ENCODE measurements at regions not wholly inside any gene's neighbourhood (a gene's known extent, or its start where the extent isn't known, plus 50 kb on each side); places are given as distances from the start of the nearest gene placed in this dataset.

DNA sequence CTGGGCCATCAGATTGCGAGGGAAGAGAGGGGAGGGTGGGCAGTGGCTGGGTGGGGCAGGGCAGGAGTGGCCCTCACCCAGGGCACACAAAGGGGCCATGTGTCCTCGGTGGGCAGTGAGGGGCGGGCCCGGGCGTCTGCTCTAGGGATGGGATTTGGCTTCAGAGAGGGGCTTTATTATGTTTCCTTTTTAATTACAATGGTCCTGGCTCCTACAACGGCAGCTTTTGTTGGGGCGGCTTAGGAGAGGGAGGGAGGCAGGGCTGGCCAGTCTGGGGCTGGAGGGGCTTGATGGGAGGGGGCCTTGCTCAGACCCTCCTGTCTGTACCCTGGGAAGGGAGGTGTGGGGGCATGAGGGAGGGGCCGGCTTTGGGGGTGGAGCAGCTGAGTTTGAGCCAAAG, 102.8 kb upstream of the WNT4 start:
- H3K4me3 ChIP-seq (IDR thresholded peaks at IDR 0.05; ENCODE audit: insufficient read depth, low read depth, low read length) = no peak overlapping the region
- peaks cover 89% of the 10 kb centered on the region for H3K27me3 ChIP-seq (ENCODE audit: insufficient read depth, low read depth)
- H2AFZ ChIP-seq (ENCODE audit: low read depth) = no peak overlapping the region
- H3K79me2 ChIP-seq (ENCODE audit: insufficient read depth, low read depth) = no peaks in the 10 kb centered on the region
- no peak overlapping the region for H3K27ac ChIP-seq
- H3K36me3 ChIP-seq (ENCODE audit: insufficient read depth) = no peaks in the 10 kb centered on the region
- no peak overlapping the region for H3K9ac ChIP-seq
- H4K20me1 ChIP-seq (ENCODE audit: insufficient read depth) = no peaks in the 10 kb centered on the region
- H3K4me2 ChIP-seq = no peak overlapping the region
- H3K4me1 ChIP-seq (ENCODE audit: low read depth, poor library complexity, severe bottlenecking) = no peaks in the 10 kb centered on the region
- TF ChIP-seq, protein P1, sequence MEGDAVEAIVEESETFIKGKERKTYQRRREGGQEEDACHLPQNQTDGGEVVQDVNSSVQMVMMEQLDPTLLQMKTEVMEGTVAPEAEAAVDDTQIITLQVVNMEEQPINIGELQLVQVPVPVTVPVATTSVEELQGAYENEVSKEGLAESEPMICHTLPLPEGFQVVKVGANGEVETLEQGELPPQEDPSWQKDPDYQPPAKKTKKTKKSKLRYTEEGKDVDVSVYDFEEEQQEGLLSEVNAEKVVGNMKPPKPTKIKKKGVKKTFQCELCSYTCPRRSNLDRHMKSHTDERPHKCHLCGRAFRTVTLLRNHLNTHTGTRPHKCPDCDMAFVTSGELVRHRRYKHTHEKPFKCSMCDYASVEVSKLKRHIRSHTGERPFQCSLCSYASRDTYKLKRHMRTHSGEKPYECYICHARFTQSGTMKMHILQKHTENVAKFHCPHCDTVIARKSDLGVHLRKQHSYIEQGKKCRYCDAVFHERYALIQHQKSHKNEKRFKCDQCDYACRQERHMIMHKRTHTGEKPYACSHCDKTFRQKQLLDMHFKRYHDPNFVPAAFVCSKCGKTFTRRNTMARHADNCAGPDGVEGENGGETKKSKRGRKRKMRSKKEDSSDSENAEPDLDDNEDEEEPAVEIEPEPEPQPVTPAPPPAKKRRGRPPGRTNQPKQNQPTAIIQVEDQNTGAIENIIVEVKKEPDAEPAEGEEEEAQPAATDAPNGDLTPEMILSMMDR (conservative IDR thresholded peaks at IDR 0.05; ENCODE audit: low read depth, low read length) = no peak

- Histone ChIP-seq H3K27me3 (ENCODE audit: insufficient read depth, low read depth) (peaks cover 90% of the 10 kb centered on the region), H2AFZ (ENCODE audit: low read depth) (no peak overlapping the region), H3K9ac (no peak overlapping the region), H4K20me1 (ENCODE audit: insufficient read depth) (no peaks in the 10 kb centered on the region), H3K79me2 (ENCODE audit: insufficient read depth, low read depth) (no peaks in the 10 kb centered on the region), H3K4me2 (no peak overlapping the region), H3K27ac (no peak overlapping the region), H3K4me1 (ENCODE audit: low read depth, poor library complexity, severe bottlenecking) (no peaks in the 10 kb centered on the region), H3K4me3 (IDR thresholded peaks at IDR 0.05; ENCODE audit: insufficient read depth, low read depth, low read length) (no peak overlapping the region), H3K36me3 (ENCODE audit: insufficient read depth) (no peaks in the 10 kb centered on the region)
- TF ChIP-seq, protein P1 (conservative IDR thresholded peaks at IDR 0.05; ENCODE audit: low read depth, low read length) = no peak
These were observed 104.0 kb upstream of the WNT4 start for GRCh38 chr1:22246755-22247480.

GRCh38 chr1:22247527-22248245, 104.8 kb upstream of the WNT4 start:
- Histone ChIP-seq H3K4me2 (no peak overlapping the region), H2AFZ (ENCODE audit: low read depth) (no peak overlapping the region), H3K79me2 (ENCODE audit: insufficient read depth, low read depth) (no peaks in the 10 kb centered on the region), H3K27ac (no peak overlapping the region), H3K27me3 (ENCODE audit: insufficient read depth, low read depth) (peaks cover 90% of the 10 kb centered on the region), H3K9ac (no peak overlapping the region), H3K36me3 (ENCODE audit: insufficient read depth) (no peaks in the 10 kb centered on the region), H3K4me3 (IDR thresholded peaks at IDR 0.05; ENCODE audit: insufficient read depth, low read depth, low read length) (no peak overlapping the region), H3K4me1 (ENCODE audit: low read depth, poor library complexity, severe bottlenecking) (no peaks in the 10 kb centered on the region), H4K20me1 (ENCODE audit: insufficient read depth) (no peaks in the 10 kb centered on the region)
- TF ChIP-seq, protein P1 (conservative IDR thresholded peaks at IDR 0.05; ENCODE audit: low read depth, low read length) = no peak

- Histone ChIP-seq H4K20me1 (ENCODE audit: insufficient read depth) (no peaks in the 10 kb centered on the region), H3K4me2 (no peak overlapping the region), H2AFZ (ENCODE audit: low read depth) (no peak overlapping the region), H3K9ac (no peak overlapping the region), H3K27ac (no peak overlapping the region), H3K4me3 (IDR thresholded peaks at IDR 0.05; ENCODE audit: insufficient read depth, low read depth, low read length) (no peak overlapping the region), H3K79me2 (ENCODE audit: insufficient read depth, low read depth) (no peaks in the 10 kb centered on the region), H3K4me1 (ENCODE audit: low read depth, poor library complexity, severe bottlenecking) (no peaks in the 10 kb centered on the region), H3K36me3 (ENCODE audit: insufficient read depth) (no peaks in the 10 kb centered on the region), H3K27me3 (ENCODE audit: insufficient read depth, low read depth) (peaks cover 92% of the 10 kb centered on the region)
- TF ChIP-seq, protein P1 (conservative IDR thresholded peaks at IDR 0.05; ENCODE audit: low read depth, low read length) = no peak
These were observed 105.8 kb upstream of the WNT4 start for GRCh38 chr1:22248746-22249145.

All from KMS-11 (cell line).